ENCODE measurements at regions not wholly inside any gene's neighbourhood (a gene's known extent, or its start where the extent isn't known, plus 50 kb on each side); places are given as distances from the start of the nearest gene placed in this dataset.

GRCh38 chr16:11423315-11424117, 78.3 kb downstream of the RMI2 start:
- Mint-ChIP-seq H3K9me3 (no peaks in the 10 kb centered on the region), H3K4me1 (peaks cover 16 to 24% of the 10 kb centered on the region in 2 donors), H3K4me3 (peak overlapping the region in 1 of 2 donors; percentile 44), H3K27ac (peak overlapping the region; percentile 5), H3K36me3 (no peaks in the 10 kb centered on the region), H3K27me3 (no peaks in the 10 kb centered on the region)
- DNase-seq (peak; percentile 63), ATAC-seq (replicated peaks) (peak; percentile 98)

GRCh38 chr16:11424118-11424460, 78.8 kb downstream of the RMI2 start:
- H3K27me3 Mint-ChIP-seq, result no peaks in the 10 kb centered on the region
- DNase-seq, result no peak
- ATAC-seq (replicated peaks), result no peak
- H3K36me3 Mint-ChIP-seq, result no peaks in the 10 kb centered on the region
- H3K9me3 Mint-ChIP-seq, result no peaks in the 10 kb centered on the region
- H3K4me3 Mint-ChIP-seq, result no peak overlapping the region
- H3K27ac Mint-ChIP-seq, result no peak overlapping the region
- H3K4me1 Mint-ChIP-seq, result peaks cover 16 to 24% of the 10 kb centered on the region in 2 donors

GRCh38 chr16:11425140-11425539, 79.9 kb downstream of the RMI2 start:
- Mint-ChIP-seq H3K27me3 (no peaks in the 10 kb centered on the region), H3K9me3 (no peaks in the 10 kb centered on the region), H3K4me3 (no peak overlapping the region), H3K36me3 (no peaks in the 10 kb centered on the region), H3K4me1 (peaks cover 16 to 24% of the 10 kb centered on the region in 2 donors), H3K27ac (no peak overlapping the region)
- no peak for DNase-seq
- ATAC-seq (replicated peaks), result no peak

- Mint-ChIP-seq H3K27me3 (no peaks in the 10 kb centered on the region), H3K4me1 (peaks cover 6 to 8% of the 10 kb centered on the region in 2 donors), H3K4me3 (no peak overlapping the region), H3K27ac (no peak overlapping the region), H3K9me3 (peaks cover 7 to 8% of the 10 kb centered on the region in 2 donors), H3K36me3 (peaks cover 0 to 4% of the 10 kb centered on the region in 2 donors)
- no peak for DNase-seq
- ATAC-seq (replicated peaks), result no peak
These were observed 83.3 kb downstream of the RMI2 start for GRCh38 chr16:11428623-11428953.

- DNase-seq (no peak), ATAC-seq (replicated peaks) (no peak)
- H3K4me1 Mint-ChIP-seq, result peaks cover under 1 to 2% of the 10 kb centered on the region in 2 donors
- H3K9me3 Mint-ChIP-seq, result peaks cover 7 to 8% of the 10 kb centered on the region in 2 donors
- H3K27me3 Mint-ChIP-seq, result no peaks in the 10 kb centered on the region
- H3K27ac Mint-ChIP-seq, result no peak overlapping the region
- no peak overlapping the region for H3K4me3 Mint-ChIP-seq
- peaks cover 0 to 4% of the 10 kb centered on the region in 2 donors for H3K36me3 Mint-ChIP-seq
These were observed 83.9 kb downstream of the RMI2 start for GRCh38 chr16:11429123-11429522.

DNA sequence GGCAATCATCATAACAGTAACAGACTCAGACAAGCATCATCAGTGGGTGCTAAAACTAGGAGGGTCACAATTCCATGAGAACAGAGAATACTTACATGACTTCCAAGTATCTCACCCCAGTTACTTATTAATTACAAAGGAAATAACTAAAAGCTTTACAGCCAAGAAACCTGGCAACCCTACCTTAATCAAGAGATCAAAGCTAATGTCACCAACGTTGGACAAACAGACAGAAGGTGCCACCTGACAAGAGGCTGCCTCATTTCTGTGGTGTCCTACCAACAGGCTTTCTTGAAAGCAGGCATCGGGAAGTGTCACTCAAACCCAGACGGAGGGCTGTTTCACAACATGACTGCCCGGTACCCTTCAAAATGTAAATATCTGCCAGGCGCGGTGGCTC, 84.6 kb downstream of the RMI2 start:
- Mint-ChIP-seq H3K4me1 (no peaks in the 10 kb centered on the region), H3K4me3 (no peak overlapping the region), H3K27ac (no peak overlapping the region), H3K9me3 (peaks cover 7 to 8% of the 10 kb centered on the region in 2 donors), H3K27me3 (no peaks in the 10 kb centered on the region), H3K36me3 (peaks cover 0 to 4% of the 10 kb centered on the region in 2 donors)
- ATAC-seq (replicated peaks), result no peak
- DNase-seq, result no peak

GRCh38 chr16:11430601-11431317, 85.5 kb downstream of the RMI2 start:
- peaks cover 0 to 4% of the 10 kb centered on the region in 2 donors for H3K36me3 Mint-ChIP-seq
- H3K27me3 Mint-ChIP-seq, result no peaks in the 10 kb centered on the region
- ATAC-seq (replicated peaks), result no peak
- H3K27ac Mint-ChIP-seq, result no peak overlapping the region
- peaks cover 7 to 8% of the 10 kb centered on the region in 2 donors for H3K9me3 Mint-ChIP-seq
- H3K4me3 Mint-ChIP-seq, result no peak overlapping the region
- DNase-seq, result no peak
- H3K4me1 Mint-ChIP-seq, result no peaks in the 10 kb centered on the region

DNA sequence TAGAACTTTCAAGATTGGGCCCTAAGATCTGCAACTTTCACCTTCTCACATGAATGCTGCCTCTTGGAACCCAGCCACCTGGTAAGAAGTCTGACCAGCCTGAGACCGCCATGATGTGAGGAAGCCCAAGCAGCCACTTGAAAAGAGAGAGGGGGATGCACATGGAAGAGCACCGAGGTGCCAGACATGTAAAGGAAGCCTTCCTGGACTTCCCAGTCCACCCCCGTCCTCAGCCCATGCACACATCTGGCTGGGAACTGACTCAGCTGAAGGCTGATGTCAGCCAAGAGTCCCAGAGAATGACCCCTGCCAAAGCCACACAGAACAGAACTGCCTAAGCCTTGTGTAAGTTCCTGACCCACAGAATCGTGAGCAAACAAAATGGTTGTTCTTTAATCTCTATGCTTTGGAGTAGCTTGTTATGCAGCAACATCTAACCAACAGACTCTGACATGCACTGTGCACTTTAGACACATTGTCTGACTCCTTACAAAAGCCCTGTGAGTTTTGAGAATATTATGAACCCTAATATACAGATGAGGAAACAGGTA, 86.7 kb downstream of the RMI2 start:
- no peak overlapping the region for H3K4me3 Mint-ChIP-seq
- peaks cover 0 to 6% of the 10 kb centered on the region in 2 donors for H3K27me3 Mint-ChIP-seq
- ATAC-seq (replicated peaks), result no peak

GRCh38 chr16:11432856-11433395, 87.7 kb downstream of the RMI2 start:
- no peak for ATAC-seq (replicated peaks)
- peaks cover 0 to 7% of the 10 kb centered on the region in 2 donors for H3K27me3 Mint-ChIP-seq
- H3K4me1 Mint-ChIP-seq, result no peaks in the 10 kb centered on the region
- no peak overlapping the region for H3K4me3 Mint-ChIP-seq
- DNase-seq, result no peak
- peaks cover 0 to 4% of the 10 kb centered on the region in 2 donors for H3K36me3 Mint-ChIP-seq
- H3K27ac Mint-ChIP-seq, result no peak overlapping the region
- peaks cover 7 to 8% of the 10 kb centered on the region in 2 donors for H3K9me3 Mint-ChIP-seq

More for the DNA sequence above, 86.7 kb downstream of the RMI2 start:
- Mint-ChIP-seq H3K9me3 (peaks cover 7 to 8% of the 10 kb centered on the region in 2 donors), H3K36me3 (peaks cover 0 to 4% of the 10 kb centered on the region in 2 donors), H3K4me1 (no peaks in the 10 kb centered on the region), H3K27ac (no peak overlapping the region)
- no peak for DNase-seq

- DNase-seq, result no peak
- Mint-ChIP-seq H3K9me3 (peaks cover 8 to 18% of the 10 kb centered on the region in 2 donors), H3K4me3 (no peak overlapping the region), H3K36me3 (peaks cover 5 to 12% of the 10 kb centered on the region in 2 donors), H3K27ac (no peak overlapping the region), H3K27me3 (peaks cover 0 to 7% of the 10 kb centered on the region in 2 donors), H3K4me1 (no peaks in the 10 kb centered on the region)
- no peak for ATAC-seq (replicated peaks)
These were observed 90.3 kb downstream of the RMI2 start for GRCh38 chr16:11435576-11435975.

DNA sequence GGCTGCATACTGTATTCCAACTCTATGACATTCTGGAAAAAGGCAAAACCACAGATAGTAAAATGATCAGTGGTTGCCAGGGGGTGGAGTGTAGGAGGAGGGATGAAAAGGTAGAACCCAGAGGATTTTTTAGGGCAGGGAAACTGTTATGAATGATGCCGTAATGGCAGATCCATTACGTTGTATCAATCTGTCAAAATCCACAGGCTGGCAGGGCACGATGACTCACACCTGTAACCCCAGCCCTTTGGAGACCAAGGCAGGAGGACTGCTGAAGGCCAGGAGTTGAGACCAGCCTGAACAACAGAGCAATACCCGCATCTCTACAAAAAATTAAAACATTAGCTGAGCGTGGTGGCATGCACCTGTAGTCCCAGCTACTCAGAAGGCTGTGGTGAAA, 91.8 kb downstream of the RMI2 start:
- Mint-ChIP-seq H3K4me1 (no peaks in the 10 kb centered on the region), H3K36me3 (peaks cover 14 to 21% of the 10 kb centered on the region in 2 donors), H3K27ac (no peak overlapping the region), H3K27me3 (peaks cover 0 to 7% of the 10 kb centered on the region in 2 donors), H3K4me3 (no peak overlapping the region), H3K9me3 (peaks cover 7 to 25% of the 10 kb centered on the region in 2 donors)
- ATAC-seq (replicated peaks) (no peak), DNase-seq (no peak)

- no peak for DNase-seq
- H3K36me3 Mint-ChIP-seq, result peaks cover 14 to 19% of the 10 kb centered on the region in 2 donors
- H3K27ac Mint-ChIP-seq, result no peak overlapping the region
- ATAC-seq (replicated peaks), result no peak
- peaks cover 4 to 21% of the 10 kb centered on the region in 2 donors for H3K9me3 Mint-ChIP-seq
- H3K4me1 Mint-ChIP-seq, result no peaks in the 10 kb centered on the region
- H3K27me3 Mint-ChIP-seq, result peaks cover 0 to 7% of the 10 kb centered on the region in 2 donors
- H3K4me3 Mint-ChIP-seq, result no peak overlapping the region
These were observed 94.8 kb downstream of the RMI2 start for GRCh38 chr16:11439790-11440656.

- peaks cover 0 to 7% of the 10 kb centered on the region in 2 donors for H3K27me3 Mint-ChIP-seq
- peaks cover 14 to 19% of the 10 kb centered on the region in 2 donors for H3K36me3 Mint-ChIP-seq
- ATAC-seq (replicated peaks) (no peak), DNase-seq (no peak)
- no peak overlapping the region for H3K4me3 Mint-ChIP-seq
- no peak overlapping the region for H3K27ac Mint-ChIP-seq
- H3K9me3 Mint-ChIP-seq, result peaks cover 4 to 21% of the 10 kb centered on the region in 2 donors
- H3K4me1 Mint-ChIP-seq, result no peaks in the 10 kb centered on the region
These were observed 95.4 kb downstream of the RMI2 start for GRCh38 chr16:11440657-11441012.

DNA sequence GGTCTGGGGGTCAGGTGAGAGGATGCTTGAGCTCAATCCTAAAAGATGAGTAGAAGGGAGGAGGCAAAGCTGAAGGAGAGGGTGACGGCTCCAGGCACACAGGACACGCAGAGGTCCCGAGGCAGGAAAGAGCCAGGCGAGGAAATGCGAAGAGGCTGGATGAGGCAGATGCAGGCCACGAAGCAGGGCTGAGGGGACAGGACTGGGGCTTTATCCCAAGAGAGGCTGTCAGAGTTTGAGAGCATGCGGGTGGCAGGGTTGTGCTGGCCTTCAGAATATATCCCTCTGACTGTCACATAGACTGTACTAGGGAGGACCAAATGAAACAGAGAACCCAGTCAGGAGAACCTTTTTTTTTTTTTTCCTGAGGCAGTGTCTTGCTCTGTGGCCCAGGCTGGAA, 100.2 kb downstream of the RMI2 start:
- Mint-ChIP-seq H3K4me3 (no peak overlapping the region), H3K9me3 (peaks cover 4 to 11% of the 10 kb centered on the region in 2 donors), H3K36me3 (peaks cover 13 to 20% of the 10 kb centered on the region in 2 donors), H3K27ac (no peak overlapping the region), H3K27me3 (no peaks in the 10 kb centered on the region), H3K4me1 (no peaks in the 10 kb centered on the region)
- DNase-seq, result no peak
- ATAC-seq (replicated peaks), result no peak
